Caco-2 (cell line): ENCODE measurements at regions not wholly inside any gene's neighbourhood (a gene's known extent, or its start where the extent isn't known, plus 50 kb on each side); places are given as distances from the start of the nearest gene placed in this dataset.

Source experiments
- BruUV-seq: library from RNA; stranded (reverse); fragments of 400-500 nt; replicated peaks from 2 replicates; lab custom pipeline; 2021; lab: Mats Ljungman, UMichigan
- CTCF ChIA-PET: fragments of 300-600 bp; sonication (Branson Sonifier 250); formaldehyde crosslinking; loops from one replicate; lab custom pipeline; 2022; ENCODE audit warnings: antibody characterized with exemption; lab: Charles Lee
- POLR2A ChIA-PET: fragments of 300-600 bp; sonication (Branson Sonifier 250); formaldehyde crosslinking; loops from one replicate; lab custom pipeline; 2022; ENCODE audit warnings: antibody characterized with exemption; lab: Charles Lee
- DNase-seq, 2 experiments: peaks; one replicate each; pipeline versions ENCODE4 v3.0.0 to v3.0.0-alpha.2; 2020 to 2022
- H3K27me3 ChIP-seq: replicated peaks from 2 replicates; pipeline ENCODE4 v1.6.0; 2011; ENCODE audit warnings: low read length; ENCODE audit not compliant: control insufficient read depth, insufficient read depth
- H3K36me3 ChIP-seq: 2 replicates; pipeline ENCODE4 v1.5.1; 2011; ENCODE audit warnings: low read length; ENCODE audit not compliant: control insufficient read depth, insufficient read depth
- H3K4me1 ChIP-seq: fragments of 250-450 bp; sonication (Bioruptor Pico); 2 replicates; pipeline ENCODE4 v1.5.1; 2020; ENCODE audit warnings: mild to moderate bottlenecking
- H3K4me3 ChIP-seq: 2 replicates; pipeline ENCODE4 v1.5.1; 2011; ENCODE audit warnings: low read depth, mild to moderate bottlenecking, control low read depth, low read length
- H3K9me3 ChIP-seq: fragments of 250-450 bp; sonication (Bioruptor Pico); 2 replicates; pipeline ENCODE4 v1.5.1; 2020; ENCODE audit warnings: mild to moderate bottlenecking, moderate library complexity
- H3K27ac Mint-ChIP-seq: one replicate; pipeline ENCODE4 v1.8.0; 2022; ENCODE audit warnings: mixed read lengths; ENCODE audit not compliant: unreplicated experiment
- H3K27me3 Mint-ChIP-seq: one replicate; pipeline ENCODE4 v1.8.0; 2022; ENCODE audit warnings: mixed read lengths; ENCODE audit not compliant: insufficient read depth, unreplicated experiment
- H3K36me3 Mint-ChIP-seq: one replicate; pipeline ENCODE4 v1.8.0; 2022; ENCODE audit warnings: mild to moderate bottlenecking, mixed read lengths; ENCODE audit not compliant: insufficient read depth, unreplicated experiment
- H3K4me1 Mint-ChIP-seq: one replicate; pipeline ENCODE4 v1.8.0; 2022; ENCODE audit warnings: low read depth, mixed read lengths; ENCODE audit not compliant: unreplicated experiment
- H3K4me3 Mint-ChIP-seq: one replicate; pipeline ENCODE4 v1.8.0; 2022; ENCODE audit warnings: mild to moderate bottlenecking, moderate library complexity, mixed read lengths; ENCODE audit not compliant: unreplicated experiment
- H3K9me3 Mint-ChIP-seq: one replicate; pipeline ENCODE4 v1.8.0; 2022; ENCODE audit warnings: mixed read lengths; ENCODE audit not compliant: unreplicated experiment
- CTCF ChIP-seq, 2 experiments: fragments of 200-600 bp in 1 of 2; IDR thresholded peaks; 1 replicate in 1 of 2; 2 replicates in 1 of 2; pipeline versions ENCODE4 v1.5.1 to v1.8.0; 2011 to 2022; ENCODE audit warnings: antibody characterized with exemption in 1 of 2, control low read depth in 1 of 2, inconsistent platforms in 1 of 2, low read depth in 1 of 2, low read length in 1 of 2, mild to moderate bottlenecking in 1 of 2, moderate library complexity in 1 of 2; ENCODE audit not compliant: insufficient read depth in 1 of 2, severe bottlenecking in 1 of 2, unreplicated experiment in 1 of 2
- intact Hi-C: fragments of 100-400 bp; cut with micrococcal nuclease; formaldehyde crosslinking; loops from one replicate; pipeline ENCODE4 v1.10.0; 2022; ENCODE audit not compliant: unreplicated experiment

DNA sequence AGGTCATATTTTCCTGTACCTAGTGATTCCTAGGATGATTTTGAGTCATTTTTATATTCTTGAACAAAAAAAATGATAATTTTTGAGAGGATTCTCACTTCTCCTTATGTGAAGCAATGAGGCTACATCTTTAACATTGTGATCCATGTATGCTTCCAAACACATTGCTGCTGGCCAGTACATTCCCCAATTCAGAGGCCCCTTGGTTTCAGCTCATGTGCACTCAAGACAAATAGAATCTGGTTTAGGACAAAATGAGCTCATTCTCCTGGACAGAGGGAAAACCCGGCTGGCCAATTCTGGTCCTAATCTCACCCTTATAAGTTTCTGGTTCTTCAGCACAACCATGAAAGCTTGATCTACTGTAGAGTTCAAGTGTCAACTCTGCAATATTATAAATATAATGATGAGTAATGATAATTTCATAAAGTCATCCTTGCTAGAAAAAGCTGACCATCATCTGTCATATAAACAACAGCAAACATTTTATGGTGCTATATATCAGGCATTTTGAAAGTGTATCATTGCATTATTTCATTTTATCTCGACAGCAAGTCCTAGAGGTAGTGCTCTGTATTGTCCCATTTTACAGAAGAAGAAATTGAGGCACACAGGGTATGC, 139.1 kb upstream of the ZNF366 start:
- H3K27ac Mint-ChIP-seq = no peak overlapping the region
- ChIA-PET CTCF (no interaction called here), POLR2A (no interaction called here)

DNA sequence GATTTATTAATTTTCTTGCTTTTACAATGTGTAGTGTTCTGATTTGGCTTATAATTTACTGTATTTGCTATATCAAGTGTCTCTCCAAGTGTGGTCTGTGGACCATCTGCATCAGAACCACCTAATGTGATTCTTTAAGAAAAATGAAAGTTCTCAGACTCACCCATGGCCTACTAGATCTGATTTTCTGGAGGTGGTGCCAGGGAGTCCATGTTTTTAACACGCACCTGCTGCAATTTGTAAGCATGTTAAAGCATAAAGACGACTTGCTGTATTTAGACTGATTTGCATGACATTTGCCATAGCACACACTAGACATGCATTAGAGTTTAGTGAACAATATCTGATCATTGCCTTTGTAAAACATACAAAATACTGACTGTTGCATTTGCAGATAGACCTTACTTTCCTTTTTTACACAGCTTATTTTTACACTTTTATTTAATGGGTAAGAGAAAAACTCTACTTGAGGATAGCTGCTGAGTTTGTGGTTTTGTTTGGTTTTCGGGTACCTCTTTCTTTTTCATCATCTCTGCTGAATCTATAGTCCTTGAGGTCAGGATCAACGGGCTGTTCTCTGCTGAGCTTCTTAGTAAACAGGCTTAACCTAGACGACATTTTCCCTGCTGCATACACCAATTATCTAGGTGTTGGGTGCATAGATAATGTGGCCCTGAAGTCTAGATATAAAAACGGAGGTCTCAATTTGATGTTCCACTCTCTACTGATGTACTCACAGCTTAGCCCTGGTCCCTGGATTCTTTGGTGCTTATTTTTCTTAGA, 138.0 kb upstream of the ZNF366 start:
- POLR2A ChIA-PET = no interaction called here
- Mint-ChIP-seq H3K27ac (no peak overlapping the region), H3K36me3 (no peaks in the 10 kb centered on the region), H3K4me3 (no peak overlapping the region), H3K9me3 (no peaks in the 10 kb centered on the region), H3K27me3 (no peaks in the 10 kb centered on the region), H3K4me1 (peaks cover 26% of the 10 kb centered on the region)
- H3K4me3 ChIP-seq = no peak overlapping the region
- no peak for TF ChIP-seq CTCF (IDR thresholded peaks at IDR 0.05; ENCODE audit: insufficient read depth in 1 of 2, low read depth in 1 of 2, low read length in 1 of 2, severe bottlenecking in 1 of 2, unreplicated experiment in 1 of 2)
- no peaks in the 10 kb centered on the region for H3K27me3 ChIP-seq
- intact Hi-C loops = no loop called here
- no peak for DNase-seq
- H3K36me3 ChIP-seq = no peaks in the 10 kb centered on the region
- H3K4me1 ChIP-seq = peaks cover 19% of the 10 kb centered on the region
- H3K9me3 ChIP-seq = no peaks in the 10 kb centered on the region
- CTCF ChIA-PET = no interaction called here
- no TSS peak for BruUV-seq

More for the DNA sequence above, 139.1 kb upstream of the ZNF366 start:
- TF ChIP-seq CTCF (IDR thresholded peaks at IDR 0.05; ENCODE audit: insufficient read depth in 1 of 2, low read depth in 1 of 2, low read length in 1 of 2, severe bottlenecking in 1 of 2, unreplicated experiment in 1 of 2) = no peak
- peaks cover 26% of the 10 kb centered on the region for H3K4me1 Mint-ChIP-seq
- H3K27me3 Mint-ChIP-seq = no peaks in the 10 kb centered on the region
- Histone ChIP-seq H3K4me3 (no peak overlapping the region), H3K4me1 (peaks cover 19% of the 10 kb centered on the region), H3K9me3 (no peaks in the 10 kb centered on the region), H3K27me3 (no peaks in the 10 kb centered on the region), H3K36me3 (no peaks in the 10 kb centered on the region)
- H3K36me3 Mint-ChIP-seq = no peaks in the 10 kb centered on the region
- DNase-seq = no peak
- intact Hi-C loops = no loop called here
- H3K9me3 Mint-ChIP-seq = no peaks in the 10 kb centered on the region
- H3K4me3 Mint-ChIP-seq = no peak overlapping the region
- BruUV-seq = no TSS peak

GRCh38 chr5:72644296-72644695, 137.1 kb upstream of the ZNF366 start:
- no peaks in the 10 kb centered on the region for H3K9me3 Mint-ChIP-seq
- Histone ChIP-seq H3K27me3 (no peaks in the 10 kb centered on the region), H3K9me3 (no peaks in the 10 kb centered on the region), H3K36me3 (no peaks in the 10 kb centered on the region), H3K4me3 (no peak overlapping the region), H3K4me1 (peaks cover 17% of the 10 kb centered on the region)
- intact Hi-C loops = no loop called here
- H3K36me3 Mint-ChIP-seq = no peaks in the 10 kb centered on the region
- TF ChIP-seq CTCF (IDR thresholded peaks at IDR 0.05; ENCODE audit: insufficient read depth in 1 of 2, low read depth in 1 of 2, low read length in 1 of 2, severe bottlenecking in 1 of 2, unreplicated experiment in 1 of 2) = no peak
- no peak overlapping the region for H3K4me3 Mint-ChIP-seq
- BruUV-seq = no TSS peak
- peaks cover 22% of the 10 kb centered on the region for H3K4me1 Mint-ChIP-seq
- CTCF ChIA-PET = no interaction called here
- no peaks in the 10 kb centered on the region for H3K27me3 Mint-ChIP-seq
- H3K27ac Mint-ChIP-seq = no peak overlapping the region
- DNase-seq = no peak
- POLR2A ChIA-PET = no interaction called here
